ENCODE measurements at regions not wholly inside any gene's neighbourhood (a gene's known extent, or its start where the extent isn't known, plus 50 kb on each side); places are given as distances from the start of the nearest gene placed in this dataset.

- 67% methylated on average over 4 of the region's 5 CpGs; no CpG with 5 or more reads in 1 of the 2 experiments for WGBS, 2 experiments (ENCODE audit: extremely low coverage in 1 of 2, insufficient coverage in 1 of 2, insufficient read length in 1 of 2, insufficient replicate concordance in 2 of 2, low coverage in 1 of 2, low lambda C conversion rate in 2 of 2, missing lambda C conversion rate in 1 of 2)
- TF ChIP-seq ZNF274 (IDR thresholded peaks at IDR 0.05; ENCODE audit: borderline replicate concordance, extremely low read depth, low read length) (no peak), KDM4A (IDR thresholded peaks at IDR 0.05; ENCODE audit: low read depth, low read length, severe bottlenecking) (no peak), CTCF (IDR thresholded peaks at IDR 0.05; ENCODE audit: control extremely low read depth in 1 of 3, insufficient read depth in 1 of 3, low read depth in 1 of 3, low read length in 3 of 3) (no peak), JUN (IDR thresholded peaks at IDR 0.05; ENCODE audit: low read depth, low read length) (no peak), JUND (IDR thresholded peaks at IDR 0.05; ENCODE audit: low read length) (no peak), NANOG (IDR thresholded peaks at IDR 0.05; ENCODE audit: insufficient read depth, low read depth, low read length, poor library complexity, severe bottlenecking) (no peak)
- TF ChIP-seq, protein P1, sequence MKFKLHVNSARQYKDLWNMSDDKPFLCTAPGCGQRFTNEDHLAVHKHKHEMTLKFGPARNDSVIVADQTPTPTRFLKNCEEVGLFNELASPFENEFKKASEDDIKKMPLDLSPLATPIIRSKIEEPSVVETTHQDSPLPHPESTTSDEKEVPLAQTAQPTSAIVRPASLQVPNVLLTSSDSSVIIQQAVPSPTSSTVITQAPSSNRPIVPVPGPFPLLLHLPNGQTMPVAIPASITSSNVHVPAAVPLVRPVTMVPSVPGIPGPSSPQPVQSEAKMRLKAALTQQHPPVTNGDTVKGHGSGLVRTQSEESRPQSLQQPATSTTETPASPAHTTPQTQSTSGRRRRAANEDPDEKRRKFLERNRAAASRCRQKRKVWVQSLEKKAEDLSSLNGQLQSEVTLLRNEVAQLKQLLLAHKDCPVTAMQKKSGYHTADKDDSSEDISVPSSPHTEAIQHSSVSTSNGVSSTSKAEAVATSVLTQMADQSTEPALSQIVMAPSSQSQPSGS (IDR thresholded peaks at IDR 0.05; ENCODE audit: low read length) = no peak
- TF ChIP-seq, protein P2, sequence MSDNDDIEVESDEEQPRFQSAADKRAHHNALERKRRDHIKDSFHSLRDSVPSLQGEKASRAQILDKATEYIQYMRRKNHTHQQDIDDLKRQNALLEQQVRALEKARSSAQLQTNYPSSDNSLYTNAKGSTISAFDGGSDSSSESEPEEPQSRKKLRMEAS (IDR thresholded peaks at IDR 0.05) = no peak
These were observed 57.8 kb upstream of the PLAC1 start for GRCh38 chrX:134715930-134716619.

More at GRCh38 chrX:134715930-134716619, 57.8 kb upstream of the PLAC1 start:
- no peak overlapping the region for H2BK20ac ChIP-seq (ENCODE audit: low read length)
- no peak overlapping the region for H4K91ac ChIP-seq (replicated peaks; ENCODE audit: insufficient read length, low read length)
- H2AK5ac ChIP-seq (ENCODE audit: low read depth, low read length) = no peak overlapping the region
- no peak overlapping the region for H2AFZ ChIP-seq (ENCODE audit: low read length)
- H3K9ac ChIP-seq (replicated peaks in 1 of 4; ENCODE audit: extremely low read depth in 1 of 4, low read depth in 3 of 4, low read length in 3 of 4) = no peak overlapping the region
- H3K56ac ChIP-seq (replicated peaks; ENCODE audit: insufficient read length, low read depth, low read length) = no peak overlapping the region
- peak overlapping the region; percentile 68; the same call in 1 of the 2 replicates for H4K8ac ChIP-seq (ENCODE audit: extremely low read depth, insufficient read depth, low read length)
- H3K4me1 ChIP-seq (replicated peaks in 1 of 4; ENCODE audit: control insufficient read depth in 3 of 4, insufficient read depth in 4 of 4, low read length in 3 of 4) = peaks cover 0 to 6% (median 5%) of the 10 kb centered on the region in 4 experiments; a peak in 5 of 7 replicates
- no peak overlapping the region for H3K4ac ChIP-seq (replicated peaks; ENCODE audit: insufficient read length, low read depth, low read length)
- peak in 1 of 2 experiments; percentile 44 for DNase-seq (ENCODE audit: low read depth in 1 of 2, low spot score in 2 of 2)
- H3K79me1 ChIP-seq (ENCODE audit: low read depth, low read length) = no peaks in the 10 kb centered on the region
- no peak for FAIRE-seq
- H4K20me1 ChIP-seq (replicated peaks in 1 of 2; ENCODE audit: control insufficient read depth in 1 of 2, insufficient read depth in 2 of 2, low read length in 2 of 2) = no peaks in the 10 kb centered on the region
- no peak overlapping the region for H3K14ac ChIP-seq (ENCODE audit: insufficient read length)
- no peak overlapping the region for H3K23ac ChIP-seq (ENCODE audit: insufficient read length)
- ChIA-PET POLR2A (ENCODE audit: partially characterized antibody) (no interaction called here), CTCF (ENCODE audit: partially characterized antibody) (interaction anchor here (0.9 to 2.8 kb wide), 2 partner anchors 9 to 48 kb away, joined by 3 to 11 read pairs; no protein-coding TSS in a partner anchor)
- no peak overlapping the region for H2BK12ac ChIP-seq (ENCODE audit: low read depth, low read length)
- no peak overlapping the region for H2BK15ac ChIP-seq (ENCODE audit: low read length)
- no peak overlapping the region for H3K18ac ChIP-seq (ENCODE audit: extremely low read depth, low read length)
- no peaks in the 10 kb centered on the region for H3K36me3 ChIP-seq (ENCODE audit: control insufficient read depth in 2 of 4, insufficient read depth in 4 of 4, low read length in 3 of 4)
- H3K9me3 ChIP-seq (ENCODE audit: insufficient read depth in 2 of 2, low read depth in 1 of 2, low read length in 1 of 2) = no peaks in the 10 kb centered on the region
- no peak overlapping the region for H2BK120ac ChIP-seq (replicated peaks; ENCODE audit: low read depth, low read length)
- H4K5ac ChIP-seq (ENCODE audit: insufficient read length, low read depth, low read length) = no peak overlapping the region
- no peak overlapping the region for H2BK5ac ChIP-seq (ENCODE audit: low read depth, low read length)
- H3K27ac ChIP-seq (ENCODE audit: low read depth, low read length) = no peak overlapping the region
- H3K79me2 ChIP-seq (ENCODE audit: control insufficient read depth in 1 of 2, insufficient read depth in 2 of 2, low read length in 2 of 2) = no peaks in the 10 kb centered on the region
- no peak overlapping the region for H3K4me3 ChIP-seq (ENCODE audit: extremely low read depth in 1 of 4, insufficient read depth in 2 of 4, low read depth in 3 of 4, low read length in 4 of 4)
- H3K4me2 ChIP-seq (ENCODE audit: insufficient read depth in 1 of 2, low read depth in 2 of 2, low read length in 2 of 2) = no peak overlapping the region; a peak in 1 of 4 replicates
- H3K23me2 ChIP-seq (ENCODE audit: low read depth, low read length) = no peaks in the 10 kb centered on the region
- H3K27me3 ChIP-seq (replicated peaks in 1 of 4; ENCODE audit: control insufficient read depth in 3 of 4, extremely low read depth in 1 of 4, insufficient read depth in 3 of 4, low read length in 3 of 4) = no peaks in the 10 kb centered on the region

Measured in H1 (cell line).